Activated CD4-positive, alpha-beta memory T cell treated with anti-CD3 and anti-CD28 coated beads for 36 hours (primary cell): ENCODE measurements at regions not wholly inside any gene's neighbourhood (a gene's known extent, or its start where the extent isn't known, plus 50 kb on each side); places are given as distances from the start of the nearest gene placed in this dataset.

ENCODE experiments used
- CTCF ChIA-PET: fragments of 350-600 bp; sonication (Branson Sonifier 250); formaldehyde crosslinking; loops from one replicate; lab custom pipeline; 2021; ENCODE audit warnings: antibody characterized with exemption, inconsistent platforms; lab: Charles Lee
- POLR2A ChIA-PET: fragments of 350-600 bp; sonication (Branson Sonifier 250); formaldehyde crosslinking; loops from one replicate; lab custom pipeline; 2021; ENCODE audit warnings: antibody characterized with exemption; lab: Charles Lee
- DNase-seq: peaks from one replicate; pipeline ENCODE4 v3.0.0-alpha.2; 2020
- H3K27ac Mint-ChIP-seq: one replicate; pipeline ENCODE4 v1.8.0; 2021; ENCODE audit warnings: mixed read lengths
- H3K27me3 Mint-ChIP-seq: one replicate; pipeline ENCODE4 v1.8.0; 2021; ENCODE audit warnings: mixed read lengths
- H3K36me3 Mint-ChIP-seq: one replicate; pipeline ENCODE4 v1.8.0; 2021; ENCODE audit warnings: mixed read lengths
- H3K4me1 Mint-ChIP-seq: one replicate; pipeline ENCODE4 v1.8.0; 2021; ENCODE audit warnings: low read depth, mixed read lengths
- H3K4me3 Mint-ChIP-seq: one replicate; pipeline ENCODE4 v1.8.0; 2021; ENCODE audit warnings: mild to moderate bottlenecking, mixed read lengths
- H3K9me3 Mint-ChIP-seq: one replicate; pipeline ENCODE4 v1.8.0; 2021; ENCODE audit warnings: mixed read lengths
- intact Hi-C: fragments of 100-400 bp; cut with micrococcal nuclease; formaldehyde crosslinking; loops from one replicate; pipeline ENCODE4 v1.15.1; 2023

- ChIA-PET CTCF (no interaction called here), POLR2A (no interaction called here)
- no peak for DNase-seq
- H3K36me3 Mint-ChIP-seq: no peaks in the 10 kb centered on the region
- H3K9me3 Mint-ChIP-seq: no peaks in the 10 kb centered on the region
- H3K4me1 Mint-ChIP-seq: peaks cover 7% of the 10 kb centered on the region
- H3K27me3 Mint-ChIP-seq: peaks cover 3% of the 10 kb centered on the region
- intact Hi-C loops: no loop called here
- no peak overlapping the region for H3K4me3 Mint-ChIP-seq
- H3K27ac Mint-ChIP-seq: no peak overlapping the region
These were observed 199.6 kb upstream of the CTNNB1 start for GRCh38 chr3:40999682-41000081.

- POLR2A ChIA-PET: no interaction called here
- no peak overlapping the region for H3K27ac Mint-ChIP-seq
- no peaks in the 10 kb centered on the region for H3K36me3 Mint-ChIP-seq
- no peak for DNase-seq
- intact Hi-C loops: no loop called here
- peaks cover 7% of the 10 kb centered on the region for H3K4me1 Mint-ChIP-seq
- no peaks in the 10 kb centered on the region for H3K9me3 Mint-ChIP-seq
- peaks cover 3% of the 10 kb centered on the region for H3K27me3 Mint-ChIP-seq
- H3K4me3 Mint-ChIP-seq: no peak overlapping the region
- CTCF ChIA-PET: no interaction called here
These were observed 198.8 kb upstream of the CTNNB1 start for GRCh38 chr3:41000471-41000870.

GRCh38 chr3:41001556-41001955 lies 197.7 kb upstream of the CTNNB1 start:
- Mint-ChIP-seq H3K4me1 (peaks cover 7% of the 10 kb centered on the region), H3K4me3 (no peak overlapping the region), H3K9me3 (no peaks in the 10 kb centered on the region), H3K36me3 (no peaks in the 10 kb centered on the region), H3K27me3 (peaks cover 1% of the 10 kb centered on the region), H3K27ac (no peak overlapping the region)
- ChIA-PET CTCF (no interaction called here), POLR2A (no interaction called here)
- DNase-seq: no peak
- intact Hi-C loops: no loop called here

- H3K27me3 Mint-ChIP-seq: peaks cover 1% of the 10 kb centered on the region
- no peaks in the 10 kb centered on the region for H3K9me3 Mint-ChIP-seq
- H3K36me3 Mint-ChIP-seq: no peaks in the 10 kb centered on the region
- peaks cover 7% of the 10 kb centered on the region for H3K4me1 Mint-ChIP-seq
- ChIA-PET CTCF (no interaction called here), POLR2A (no interaction called here)
- no peak for DNase-seq
- intact Hi-C loops: no loop called here
- no peak overlapping the region for H3K27ac Mint-ChIP-seq
- H3K4me3 Mint-ChIP-seq: no peak overlapping the region
These were observed 197.2 kb upstream of the CTNNB1 start for GRCh38 chr3:41002104-41002503.

- H3K36me3 Mint-ChIP-seq: peaks cover 5% of the 10 kb centered on the region
- peaks cover 6% of the 10 kb centered on the region for H3K27me3 Mint-ChIP-seq
- DNase-seq: no peak
- no peak overlapping the region for H3K27ac Mint-ChIP-seq
- no peak overlapping the region for H3K4me3 Mint-ChIP-seq
- intact Hi-C loops: no loop called here
- H3K4me1 Mint-ChIP-seq: peaks cover 2% of the 10 kb centered on the region
- ChIA-PET CTCF (interaction anchor here (0.7 kb wide), 1 partner anchor 1434 kb away, joined by 3 read pairs; no protein-coding TSS in a partner anchor), POLR2A (no interaction called here)
- H3K9me3 Mint-ChIP-seq: peaks cover 17% of the 10 kb centered on the region
These were observed 191.9 kb upstream of the CTNNB1 start for GRCh38 chr3:41007399-41007798.

GRCh38 chr3:41011854-41012253 lies 187.5 kb upstream of the CTNNB1 start:
- H3K4me1 Mint-ChIP-seq: no peaks in the 10 kb centered on the region
- POLR2A ChIA-PET: no interaction called here
- H3K4me3 Mint-ChIP-seq: no peak overlapping the region
- peaks cover 17% of the 10 kb centered on the region for H3K9me3 Mint-ChIP-seq
- no peak overlapping the region for H3K27ac Mint-ChIP-seq
- intact Hi-C loops: no loop called here
- H3K27me3 Mint-ChIP-seq: peaks cover 10% of the 10 kb centered on the region
- CTCF ChIA-PET: no interaction called here
- peaks cover 5% of the 10 kb centered on the region for H3K36me3 Mint-ChIP-seq
- no peak for DNase-seq

GRCh38 chr3:41018855-41019254 lies 180.4 kb upstream of the CTNNB1 start:
- POLR2A ChIA-PET: no interaction called here
- Mint-ChIP-seq H3K9me3 (no peaks in the 10 kb centered on the region), H3K4me1 (no peaks in the 10 kb centered on the region), H3K4me3 (no peak overlapping the region), H3K27me3 (peaks cover 2% of the 10 kb centered on the region), H3K36me3 (no peaks in the 10 kb centered on the region), H3K27ac (no peak overlapping the region)
- intact Hi-C loops: no loop called here
- DNase-seq: no peak
- CTCF ChIA-PET: no interaction called here

GRCh38 chr3:41024031-41024836 lies 175.1 kb upstream of the CTNNB1 start:
- CTCF ChIA-PET: interaction anchor here (0.6 kb wide), 1 partner anchor 697 kb away, joined by 3 read pairs; no protein-coding TSS in a partner anchor
- Mint-ChIP-seq H3K4me3 (no peak overlapping the region), H3K27me3 (peaks cover 3% of the 10 kb centered on the region), H3K36me3 (no peaks in the 10 kb centered on the region), H3K27ac (no peak overlapping the region), H3K4me1 (no peaks in the 10 kb centered on the region), H3K9me3 (no peaks in the 10 kb centered on the region)
- intact Hi-C loops: no loop called here
- DNase-seq: no peak
- POLR2A ChIA-PET: no interaction called here

GRCh38 chr3:41026394-41027177 lies 172.7 kb upstream of the CTNNB1 start:
- no peaks in the 10 kb centered on the region for H3K36me3 Mint-ChIP-seq
- no peaks in the 10 kb centered on the region for H3K4me1 Mint-ChIP-seq
- peaks cover 1% of the 10 kb centered on the region for H3K27me3 Mint-ChIP-seq
- DNase-seq: no peak
- no peak overlapping the region for H3K27ac Mint-ChIP-seq
- no peak overlapping the region for H3K4me3 Mint-ChIP-seq
- ChIA-PET POLR2A (no interaction called here), CTCF (no interaction called here)
- H3K9me3 Mint-ChIP-seq: no peaks in the 10 kb centered on the region
- intact Hi-C loops: no loop called here

GRCh38 chr3:41029356-41029755 lies 169.9 kb upstream of the CTNNB1 start:
- no peak for DNase-seq
- CTCF ChIA-PET: no interaction called here
- intact Hi-C loops: no loop called here
- Mint-ChIP-seq H3K27me3 (peaks cover 5% of the 10 kb centered on the region), H3K27ac (no peak overlapping the region), H3K4me1 (no peaks in the 10 kb centered on the region), H3K9me3 (no peaks in the 10 kb centered on the region), H3K4me3 (no peak overlapping the region), H3K36me3 (no peaks in the 10 kb centered on the region)
- POLR2A ChIA-PET: no interaction called here

- CTCF ChIA-PET: no interaction called here
- no peaks in the 10 kb centered on the region for H3K36me3 Mint-ChIP-seq
- H3K27ac Mint-ChIP-seq: no peak overlapping the region
These were observed 169.1 kb upstream of the CTNNB1 start for GRCh38 chr3:41030220-41030619.

GRCh38 chr3:41031401-41031800 lies 167.9 kb upstream of the CTNNB1 start:
- Mint-ChIP-seq H3K9me3 (no peaks in the 10 kb centered on the region), H3K4me3 (no peak overlapping the region), H3K4me1 (no peaks in the 10 kb centered on the region), H3K27ac (no peak overlapping the region), H3K36me3 (no peaks in the 10 kb centered on the region), H3K27me3 (peaks cover 7% of the 10 kb centered on the region)
- DNase-seq: no peak
- intact Hi-C loops: no loop called here
- ChIA-PET POLR2A (no interaction called here), CTCF (no interaction called here)

More at GRCh38 chr3:41030220-41030619, 169.1 kb upstream of the CTNNB1 start:
- no peak overlapping the region for H3K4me3 Mint-ChIP-seq
- H3K4me1 Mint-ChIP-seq: no peaks in the 10 kb centered on the region
- peaks cover 4% of the 10 kb centered on the region for H3K27me3 Mint-ChIP-seq
- no peak for DNase-seq
- no peaks in the 10 kb centered on the region for H3K9me3 Mint-ChIP-seq
- POLR2A ChIA-PET: no interaction called here
- intact Hi-C loops: no loop called here
